Smooth muscle cell of the brain vasculature (primary cell): ENCODE measurements at regions not wholly inside any gene's neighbourhood (a gene's known extent, or its start where the extent isn't known, plus 50 kb on each side); places are given as distances from the start of the nearest gene placed in this dataset.
"Not testable (repeated sequence)": the region's sequence is repeated elsewhere in the genome, so short reads cannot be mapped to it uniquely, and the experiment has no call there.

Source experiments
- DNase-seq: peaks from one replicate; pipeline ENCODE4 v3.0.0-alpha.2; 2012; ENCODE audit warnings: low read depth, low spot score

DNA sequence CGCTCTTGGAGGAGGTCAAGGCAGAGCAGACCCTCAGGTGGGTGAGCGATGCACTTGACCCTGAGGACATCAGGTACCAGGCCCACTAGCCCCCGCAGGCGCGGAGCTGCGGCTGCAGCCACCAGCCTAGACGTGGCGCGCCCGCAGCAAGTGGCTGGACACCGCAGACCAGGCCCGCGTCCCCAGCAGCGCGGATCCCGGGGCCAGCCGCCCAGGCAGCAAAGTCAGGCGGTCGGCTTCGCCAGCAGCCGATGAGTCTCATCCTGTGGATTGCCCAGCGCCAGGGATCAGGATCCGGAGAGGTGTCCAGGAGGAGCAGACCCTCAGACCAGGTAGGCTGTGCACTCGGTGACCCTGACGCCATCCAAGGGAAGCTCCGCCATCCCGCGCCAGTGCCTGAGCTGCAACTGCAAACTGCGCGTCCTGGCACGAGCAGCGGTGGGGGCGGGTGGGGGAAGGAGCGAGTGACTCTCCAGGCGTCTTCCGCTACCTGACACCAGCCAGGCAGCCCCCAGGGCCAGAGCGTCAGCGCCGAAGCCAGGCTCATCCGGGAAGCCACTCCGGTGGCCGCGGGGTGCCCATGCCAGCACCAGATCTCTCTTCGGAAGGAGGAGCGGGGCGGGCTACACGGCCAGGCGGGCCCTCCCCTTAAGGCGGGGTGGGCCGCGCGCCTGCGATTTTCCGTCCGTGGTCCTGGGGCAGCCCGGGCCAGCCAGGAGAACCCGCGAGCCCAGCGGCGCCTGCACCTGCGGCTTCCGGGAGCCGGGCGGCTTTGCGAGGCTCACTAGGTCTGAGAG, 92.6 kb upstream of the THOC3 start:
- not testable (repeated sequence) for DNase-seq

DNA sequence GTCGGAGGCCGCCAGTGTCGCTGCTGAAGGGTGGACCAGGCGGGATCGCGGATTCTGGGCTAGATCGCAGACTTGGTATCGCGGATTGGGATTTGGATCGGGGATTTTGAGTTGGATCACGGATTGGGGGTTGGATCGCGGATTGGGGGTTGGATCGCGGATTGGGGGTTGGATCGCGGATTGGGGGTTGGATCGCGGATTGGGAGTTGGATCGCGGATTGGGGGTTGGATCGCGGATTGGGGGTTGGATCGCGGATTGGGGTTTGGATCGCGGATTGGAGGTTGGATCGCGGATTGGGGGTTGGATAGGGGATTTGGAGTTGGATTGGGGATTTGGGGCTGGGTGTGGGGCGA, 93.1 kb upstream of the THOC3 start:
- not testable (repeated sequence) for DNase-seq

DNA sequence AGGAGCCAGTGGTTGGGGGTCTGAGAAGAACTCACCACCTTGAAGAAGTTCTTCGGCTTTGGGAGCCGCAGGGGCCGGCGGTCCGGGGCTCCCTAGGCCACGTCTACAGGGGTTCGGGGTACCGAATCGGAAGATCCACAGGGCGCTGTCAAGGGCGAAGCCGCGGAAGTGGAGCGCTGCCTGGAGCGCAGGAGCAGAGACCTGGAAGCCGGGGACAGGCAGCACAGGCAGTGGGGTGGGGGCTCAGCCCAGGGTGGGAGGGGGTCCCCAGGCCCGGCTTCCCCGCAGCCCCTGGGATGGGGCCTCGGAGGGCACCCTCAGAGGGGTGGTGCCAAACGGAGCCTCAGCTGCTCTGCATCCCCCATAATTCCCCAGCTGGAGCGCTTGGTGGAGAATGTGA, 93.5 kb upstream of the THOC3 start:
- not testable (repeated sequence) for DNase-seq

DNA sequence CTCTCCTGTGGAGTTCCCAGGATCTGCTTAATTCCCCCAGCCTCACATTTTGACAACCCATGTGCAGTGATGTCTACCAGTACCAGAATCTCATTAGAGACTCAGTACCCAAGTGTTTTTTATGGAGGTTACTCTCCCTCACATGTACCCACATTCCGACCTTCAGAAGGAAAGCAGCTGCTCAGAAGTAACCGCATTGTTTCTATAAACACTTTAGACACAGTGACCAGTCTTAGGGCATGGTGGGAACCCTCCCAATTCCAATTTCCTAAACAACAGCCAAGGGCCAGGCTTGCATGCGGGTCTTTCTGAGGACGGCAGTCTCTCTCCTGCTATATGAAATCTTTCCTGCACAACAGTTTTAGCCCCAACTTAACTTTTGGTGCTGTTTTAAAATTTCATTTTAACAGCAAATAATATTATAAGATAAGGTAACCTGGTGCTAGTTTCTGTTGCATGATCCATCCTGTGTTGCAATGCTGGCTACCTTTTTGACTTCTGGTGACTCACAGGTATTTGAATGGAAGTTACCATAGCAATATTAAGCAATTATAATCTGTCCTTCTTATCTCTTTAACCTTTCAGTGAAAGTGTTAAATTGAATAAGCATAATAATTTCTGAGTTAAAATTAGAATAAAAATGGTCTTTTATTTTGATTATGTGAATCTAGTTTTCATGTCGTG, 98.3 kb upstream of the THOC3 start:
- DNase-seq, result not testable (repeated sequence)

DNA sequence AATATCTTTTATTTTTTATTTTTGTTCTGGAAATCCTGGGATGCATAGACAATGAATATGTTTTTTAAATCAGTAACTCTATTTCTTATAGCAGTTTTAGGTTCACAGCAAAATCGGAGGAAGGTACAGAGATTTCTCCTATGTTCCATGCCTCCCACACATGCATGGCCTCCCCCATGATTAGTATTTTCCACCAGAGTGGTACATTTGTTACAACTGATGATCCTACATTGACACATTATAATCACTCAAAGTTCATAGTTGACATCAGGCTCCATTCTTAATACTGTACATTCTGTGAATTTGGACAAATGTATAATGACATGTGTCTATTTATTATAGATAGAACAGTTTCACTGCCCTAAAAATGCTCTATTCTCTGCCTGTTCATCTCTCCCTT, 99.0 kb upstream of the THOC3 start:
- not testable (repeated sequence) for DNase-seq

DNA sequence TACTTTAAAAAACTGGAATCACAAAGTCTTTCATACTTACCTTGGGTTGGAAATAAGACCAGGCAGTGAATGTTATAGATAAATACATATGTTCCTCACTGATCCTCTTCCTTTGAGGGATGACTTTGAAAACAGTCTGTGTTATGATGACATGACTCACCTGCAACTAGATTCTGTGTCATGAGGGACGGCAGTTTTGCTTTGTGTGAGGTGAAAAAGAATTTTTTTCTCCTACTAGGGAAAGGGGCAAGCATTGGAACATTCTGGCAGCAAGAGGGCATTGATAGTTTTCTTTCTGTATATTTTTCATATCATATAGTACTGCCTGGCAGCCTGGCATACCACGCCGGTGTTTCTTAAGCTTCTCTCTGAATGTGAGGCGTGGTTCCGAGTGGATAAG, 99.8 kb upstream of the THOC3 start:
- DNase-seq, result not testable (repeated sequence)

DNA sequence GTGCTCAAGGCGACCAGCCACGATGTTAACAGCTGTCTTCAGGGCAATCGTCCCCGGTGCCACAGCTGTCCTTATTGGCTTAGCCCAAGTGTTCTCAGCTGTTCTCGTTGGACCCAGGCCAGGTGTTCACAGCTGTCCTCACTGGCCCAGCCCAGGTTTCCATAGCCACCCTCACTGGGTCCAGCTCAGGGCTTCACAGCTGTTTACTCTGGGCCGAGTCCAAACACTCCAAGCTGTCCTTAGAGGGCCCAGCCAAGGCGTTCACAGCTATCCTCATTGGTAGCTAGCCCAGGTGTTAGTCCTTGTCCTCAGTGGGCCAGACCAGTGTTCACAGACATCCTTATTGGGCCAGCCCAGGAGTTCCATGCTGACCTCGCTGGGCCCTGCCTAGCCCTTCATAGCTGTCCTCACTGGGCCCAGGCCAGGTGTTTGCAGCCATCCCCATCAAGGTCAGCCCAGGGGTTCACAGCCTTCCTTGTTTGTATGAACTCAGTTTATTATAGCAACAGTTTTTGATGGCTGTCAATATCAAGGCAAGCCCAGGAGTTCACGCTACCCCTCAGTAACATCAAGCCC, 106.0 kb upstream of the THOC3 start:
- not testable (repeated sequence) for DNase-seq

DNA sequence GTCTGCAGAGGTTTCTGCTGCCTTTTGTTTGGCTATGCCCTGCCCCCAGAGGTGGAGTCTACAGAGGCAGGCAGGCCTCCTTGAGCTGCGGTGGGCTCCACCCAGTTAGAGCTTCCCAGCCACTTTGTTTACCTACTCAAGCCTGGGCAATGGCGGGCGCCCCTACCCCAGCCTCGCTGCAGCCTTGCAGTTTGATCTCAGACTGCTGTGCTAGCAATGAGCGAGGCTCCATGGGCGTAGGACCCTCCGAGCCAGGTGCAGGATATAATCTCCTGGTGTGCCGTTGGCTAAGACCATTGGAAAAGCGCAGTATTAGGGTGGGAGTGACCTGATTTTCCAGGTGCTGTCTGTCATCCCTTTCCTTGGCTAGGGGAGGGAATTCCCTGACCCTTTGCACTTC, 115.6 kb upstream of the THOC3 start:
- DNase-seq, result not testable (repeated sequence)

DNA sequence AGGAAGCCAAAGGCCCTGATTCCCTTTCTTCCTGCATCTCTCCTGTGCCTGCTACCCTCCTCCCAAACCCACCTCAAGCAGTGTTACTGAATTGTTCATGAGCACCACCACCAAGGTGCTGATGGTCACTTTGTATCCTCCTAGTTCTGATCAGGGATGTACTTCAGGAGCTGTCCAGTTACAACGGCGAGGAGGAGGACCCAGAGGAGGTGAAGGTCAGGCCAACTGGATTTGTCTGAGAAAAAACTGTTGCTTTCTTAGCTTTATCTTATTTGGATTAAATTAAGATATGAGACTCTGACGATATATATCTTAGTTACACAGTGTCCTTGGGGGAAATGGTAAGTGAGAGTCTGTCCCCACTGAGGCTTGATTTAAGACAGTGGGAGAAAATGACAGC, 135.0 kb upstream of the THOC3 start:
- not testable (repeated sequence) for DNase-seq

DNA sequence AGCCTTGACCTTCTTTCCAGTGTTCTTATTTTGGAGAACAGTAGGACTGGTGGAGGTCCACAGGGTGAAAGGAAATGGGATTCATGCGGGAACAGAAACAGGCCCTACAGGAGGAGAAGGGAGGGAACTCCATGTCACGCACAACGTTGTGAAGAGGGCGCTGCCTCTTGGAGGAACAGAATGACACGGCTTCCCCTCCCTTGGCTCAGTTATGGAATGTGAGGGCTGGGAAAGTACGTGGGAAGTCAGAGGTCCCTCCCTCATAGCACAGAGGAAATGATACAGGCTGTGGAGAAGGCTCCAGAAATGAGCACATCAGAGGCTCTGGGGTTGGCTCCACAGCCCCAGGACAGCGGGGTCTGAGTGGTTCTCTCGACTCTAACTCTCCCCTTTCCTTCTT, 125.3 kb upstream of the SIMC1 start:
- DNase-seq, result not testable (repeated sequence)

DNA sequence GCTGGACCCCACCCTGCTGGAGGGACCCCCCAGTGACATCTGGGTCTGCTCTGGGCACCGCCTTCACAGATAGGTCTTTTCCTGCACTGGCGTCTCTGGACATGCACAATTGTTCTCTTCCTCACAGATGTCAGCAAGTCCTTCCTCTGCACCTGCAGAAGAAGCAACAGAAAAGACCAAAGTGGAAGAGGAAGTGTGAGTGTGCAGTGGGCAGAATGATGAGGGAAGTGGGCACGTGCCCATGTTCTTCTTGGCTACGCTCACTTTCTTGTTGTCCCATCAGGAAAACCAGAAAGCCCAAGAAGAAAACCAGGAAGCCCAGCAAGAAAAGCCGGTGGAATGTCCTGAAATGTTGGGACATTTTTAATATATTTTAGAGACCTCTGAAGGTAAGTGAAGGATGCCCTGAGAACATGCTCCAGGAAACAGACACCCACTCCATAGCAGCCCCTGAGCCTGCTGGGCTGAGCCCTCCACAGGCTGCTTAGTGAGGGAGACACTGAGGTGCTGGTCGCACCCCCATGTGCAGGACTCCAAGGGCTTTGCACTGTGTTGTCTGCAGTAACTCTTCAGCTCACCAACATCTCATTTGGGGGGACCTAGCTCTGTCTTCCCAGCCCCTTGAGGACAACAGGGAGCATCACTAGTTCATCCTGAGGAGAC, 124.4 kb upstream of the SIMC1 start:
- DNase-seq, result not testable (repeated sequence)

DNA sequence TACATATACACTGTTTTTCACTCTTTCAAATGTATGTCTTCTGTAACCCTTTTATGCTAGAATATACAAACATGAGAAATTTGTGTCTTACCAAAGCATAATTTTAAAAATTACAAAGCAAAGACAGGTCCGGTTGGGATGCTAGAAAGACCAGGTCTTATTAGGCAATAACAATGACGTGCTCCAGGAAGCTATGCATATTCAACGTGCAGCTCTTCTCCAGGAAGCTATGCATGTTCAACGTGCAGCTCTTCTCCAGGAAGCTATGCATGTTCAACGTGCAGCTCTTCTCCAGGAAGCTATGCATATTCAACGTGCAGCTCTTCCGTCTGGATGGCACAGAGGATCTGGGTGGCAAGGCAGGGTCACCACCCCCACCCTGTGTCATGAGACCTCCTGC, 123.4 kb upstream of the SIMC1 start:
- not testable (repeated sequence) for DNase-seq

DNA sequence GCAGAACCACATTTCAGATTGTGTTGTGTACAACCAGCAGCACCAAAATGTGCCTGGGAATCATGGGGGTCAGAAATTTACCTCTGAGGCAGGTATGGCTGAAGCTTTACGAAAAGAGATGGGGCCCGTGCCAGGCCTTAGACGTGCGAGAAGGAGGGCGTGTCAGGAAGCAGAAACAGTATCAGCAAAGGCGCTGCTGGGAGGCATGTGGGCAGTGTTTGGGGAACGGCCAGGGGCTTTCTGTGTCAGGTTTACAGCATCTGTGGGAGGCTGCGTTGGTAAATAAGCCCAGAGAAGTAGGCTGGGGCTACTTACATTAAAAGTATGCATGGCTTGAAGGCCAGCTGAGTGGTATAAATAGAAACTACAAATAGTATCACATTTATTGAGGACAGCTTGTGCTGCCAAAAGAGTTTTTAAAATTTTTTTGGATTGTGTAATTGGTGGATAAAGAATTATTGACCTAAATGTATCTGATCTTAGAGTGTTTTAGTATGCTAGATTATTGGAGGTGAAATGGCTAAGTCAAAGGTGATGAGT, 120.5 kb upstream of the SIMC1 start:
- not testable (repeated sequence) for DNase-seq

DNA sequence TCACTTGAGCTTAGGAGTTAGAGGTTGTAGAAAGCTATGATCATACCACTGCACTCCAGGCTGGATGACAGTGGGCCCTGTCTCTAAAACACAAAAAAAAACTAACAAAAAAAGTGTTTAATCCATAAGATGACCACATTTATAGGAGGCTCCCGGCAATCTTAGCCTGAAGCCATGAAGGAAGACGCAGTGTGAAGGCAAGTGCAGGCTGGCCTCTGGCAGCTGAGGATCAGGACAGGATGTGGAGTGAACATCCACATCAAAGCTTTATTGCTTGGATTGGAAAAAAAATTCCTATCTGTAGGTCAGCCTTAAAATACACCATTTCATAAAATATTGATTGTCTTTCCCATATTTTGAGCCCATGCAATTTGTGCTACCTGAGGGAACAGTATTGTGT, 115.9 kb upstream of the SIMC1 start:
- not testable (repeated sequence) for DNase-seq

DNA sequence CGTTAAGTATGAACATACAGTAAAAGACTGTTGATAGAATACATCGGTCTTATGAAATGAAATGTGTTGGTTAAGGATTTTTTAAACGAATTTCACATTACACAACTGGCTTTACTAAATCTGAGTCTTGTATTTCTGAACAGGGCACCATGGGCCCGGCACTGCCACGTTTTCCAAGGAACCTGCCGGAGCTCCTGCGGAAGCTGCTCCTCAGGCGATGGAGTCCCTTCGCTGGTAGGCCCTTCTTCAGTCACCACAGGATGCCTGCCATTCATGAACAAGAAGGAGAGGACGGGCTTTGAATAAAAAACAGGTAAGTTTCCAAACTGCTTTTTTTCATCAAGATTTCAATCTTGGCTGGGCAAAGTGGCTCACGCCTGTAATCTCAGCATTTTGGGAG, 114.1 kb upstream of the SIMC1 start:
- DNase-seq, result not testable (repeated sequence)

DNA sequence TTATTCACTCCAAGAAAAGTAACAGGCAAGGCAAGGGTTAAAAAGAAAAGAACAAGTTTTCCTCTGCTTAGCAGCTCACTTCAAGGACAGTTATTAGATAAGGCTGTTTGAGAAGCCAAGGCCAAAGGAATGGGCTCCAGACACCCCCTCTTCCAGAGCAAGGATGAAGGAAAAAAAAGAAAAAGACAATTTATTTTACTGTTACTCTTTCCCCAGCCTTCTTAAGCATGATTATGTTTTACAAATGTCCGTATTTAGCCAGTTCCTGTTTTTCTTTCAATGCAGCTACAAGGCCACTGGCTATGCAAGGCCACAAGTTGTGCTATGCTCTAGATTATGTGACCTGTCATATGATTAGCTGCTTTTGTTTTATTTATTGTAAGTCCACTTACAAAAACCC, 106.5 kb upstream of the SIMC1 start:
- DNase-seq, result no peak

DNA sequence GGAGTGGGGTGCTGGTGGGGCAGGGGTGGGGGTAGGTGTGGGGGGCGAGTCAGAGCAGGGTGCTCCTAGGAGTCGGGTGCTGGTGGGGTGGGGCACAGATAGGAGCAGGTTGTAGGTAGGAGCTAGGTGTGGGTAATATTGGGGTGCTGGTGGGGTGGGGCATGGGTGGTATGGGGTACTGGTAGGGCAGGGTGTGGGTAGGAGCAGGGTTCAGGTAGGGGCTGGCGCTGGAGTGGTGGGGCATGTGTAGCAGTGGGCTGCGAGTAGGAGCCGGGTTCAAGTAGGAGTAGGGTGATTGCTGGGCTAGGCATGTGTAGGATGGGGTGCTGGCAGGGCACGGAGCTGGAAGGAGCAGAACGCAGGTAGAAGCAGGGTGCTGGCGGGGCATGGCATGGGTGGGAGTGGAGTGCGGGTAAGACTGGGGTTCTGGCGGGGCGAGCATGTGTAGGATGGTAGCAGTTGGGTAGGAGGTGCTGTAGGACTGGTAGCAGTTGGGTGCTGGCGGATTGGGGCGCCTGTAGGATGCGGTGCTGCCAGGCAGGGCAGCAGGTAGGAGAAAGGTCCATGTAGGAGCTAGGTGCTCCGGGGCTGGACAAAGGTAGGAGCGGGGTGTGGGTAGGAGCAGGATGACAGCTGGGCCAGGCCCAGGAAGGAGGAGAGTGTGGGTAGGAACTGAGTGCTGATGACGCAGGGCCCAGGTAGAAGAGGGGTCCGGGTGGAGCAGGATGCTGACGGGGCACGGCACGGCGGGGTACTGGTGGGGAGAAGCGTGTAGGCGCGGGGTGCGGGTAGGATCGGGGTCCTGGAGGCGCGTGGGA, 105.5 kb upstream of the SIMC1 start:
- no peak for DNase-seq

DNA sequence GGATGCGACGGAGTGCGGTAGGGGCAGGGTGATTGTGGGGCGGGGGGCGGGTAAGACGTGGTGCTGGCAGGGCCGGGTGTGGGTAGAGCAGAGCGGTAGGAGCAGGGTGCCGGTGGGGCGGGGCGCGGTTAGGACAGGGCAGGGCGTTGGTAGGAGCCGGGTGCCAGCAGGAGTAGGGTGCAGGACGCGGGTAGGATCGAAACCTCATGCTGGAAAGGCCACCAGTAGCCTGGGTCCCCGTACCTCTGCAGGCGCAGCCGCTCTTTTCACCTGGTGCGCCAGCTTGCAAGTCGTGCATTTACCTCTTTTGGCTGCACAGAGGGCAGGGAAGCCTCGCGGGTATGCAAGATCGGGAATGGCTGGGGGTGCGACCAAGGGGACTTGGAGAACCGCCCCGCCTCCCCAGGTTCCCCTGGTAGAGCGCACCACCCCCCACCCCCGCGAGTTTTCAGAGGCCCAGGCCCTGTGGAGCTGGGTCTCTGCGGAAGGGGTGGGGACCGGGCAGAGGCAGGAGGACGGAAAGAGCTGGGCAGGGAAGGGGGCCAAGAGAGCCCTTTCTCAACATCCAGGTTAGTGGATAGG, 104.8 kb upstream of the SIMC1 start:
- DNase-seq, result no peak

DNA sequence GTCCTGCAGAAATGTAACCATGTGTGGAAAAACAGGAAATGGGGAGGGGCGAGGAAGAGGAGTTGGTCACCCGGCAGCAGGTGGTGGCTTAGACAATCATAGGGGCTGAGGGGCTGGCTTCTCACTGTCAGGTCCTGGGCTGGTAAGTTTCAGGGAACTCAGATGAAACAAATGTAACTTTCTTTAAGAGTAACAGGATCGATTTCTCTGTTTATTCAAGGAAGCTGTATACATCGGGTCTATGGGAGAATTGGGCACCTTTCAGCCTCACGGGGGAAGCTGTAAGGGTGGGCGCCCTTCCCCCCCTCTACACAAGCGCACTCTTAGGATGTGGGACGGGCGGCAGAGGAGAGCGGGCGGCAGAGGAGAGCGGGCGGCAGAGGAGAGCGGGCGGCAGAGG, 104.3 kb upstream of the SIMC1 start:
- no peak for DNase-seq

DNA sequence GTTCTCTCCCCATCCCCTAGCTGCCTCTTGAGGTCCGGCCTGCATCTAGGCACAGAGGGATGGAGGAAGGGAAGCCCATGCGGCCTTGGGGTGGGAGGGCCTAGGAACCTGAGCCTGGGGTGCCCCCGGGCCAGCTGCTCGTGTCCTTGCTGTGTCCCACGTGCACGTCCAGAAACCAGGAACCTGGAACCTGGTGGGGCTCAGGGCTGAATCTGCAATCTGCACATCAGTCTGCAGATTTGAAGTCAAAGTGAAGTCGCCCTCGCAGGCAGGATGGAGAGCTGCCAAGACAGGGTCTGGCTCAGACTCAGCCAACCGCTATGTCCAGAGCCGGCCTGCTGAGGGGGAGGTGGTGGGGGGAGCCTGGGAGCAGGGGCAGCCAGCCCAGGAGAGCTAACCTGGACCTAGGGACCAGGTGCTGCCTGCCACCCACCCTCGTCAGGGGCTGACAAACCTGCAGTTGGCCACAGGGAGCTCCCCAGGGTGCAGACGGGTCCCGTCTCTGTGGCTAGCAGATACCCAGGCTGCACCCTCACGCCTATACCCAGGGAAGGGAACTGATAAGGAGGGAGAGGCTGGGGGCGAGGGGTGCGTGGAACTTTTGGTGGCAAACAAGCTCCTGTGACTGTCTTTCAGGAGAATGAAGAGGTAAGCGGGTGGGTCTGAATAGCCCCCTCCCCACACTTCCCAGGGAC, 103.5 kb upstream of the SIMC1 start:
- no peak for DNase-seq
